Stimulated activated CD4-positive, alpha-beta T cell treated with anti-CD3 and anti-CD28 coated beads, TNF-alpha, amount 100 ng/mL, for 1 hour (primary cell): ENCODE measurements at regions not wholly inside any gene's neighbourhood (a gene's known extent, or its start where the extent isn't known, plus 50 kb on each side); places are given as distances from the start of the nearest gene placed in this dataset.

ENCODE experiments used
- DNase-seq, 3 donors: peaks; one replicate each; pipeline ENCODE4 v3.0.0-alpha.2; 2020; ENCODE audit warnings: low read depth in 3 of 3, low spot score in 1 of 3

GRCh38 chr22:47705350-47705749 lies 942.9 kb downstream of the TBC1D22A start:
- no peak for DNase-seq

- no peak for DNase-seq
Measured at GRCh38 chr22:47698906-47699305, 936.5 kb downstream of the TBC1D22A start.

GRCh38 chr22:47697861-47698260 lies 935.4 kb downstream of the TBC1D22A start:
- no peak for DNase-seq

- DNase-seq = no peak
Measured at GRCh38 chr22:47696776-47697175, 934.3 kb downstream of the TBC1D22A start.

GRCh38 chr22:47695176-47695575 lies 932.7 kb downstream of the TBC1D22A start:
- DNase-seq = no peak

GRCh38 chr22:47694536-47695130 lies 932.2 kb downstream of the TBC1D22A start:
- DNase-seq = no peak

- DNase-seq = no peak
Measured at GRCh38 chr22:47693606-47694005, 931.2 kb downstream of the TBC1D22A start.

GRCh38 chr22:47692811-47693210 lies 930.4 kb downstream of the TBC1D22A start:
- DNase-seq = no peak

GRCh38 chr22:47691152-47691895 lies 928.9 kb downstream of the TBC1D22A start:
- no peak for DNase-seq

- DNase-seq = no peak
Measured at GRCh38 chr22:47690586-47690985, 928.1 kb downstream of the TBC1D22A start.

GRCh38 chr22:47690166-47690565 lies 927.7 kb downstream of the TBC1D22A start:
- no peak for DNase-seq

- DNase-seq = no peak
Measured at GRCh38 chr22:47687776-47688175, 925.3 kb downstream of the TBC1D22A start.

GRCh38 chr22:47687346-47687655 lies 924.9 kb downstream of the TBC1D22A start:
- DNase-seq = no peak

GRCh38 chr22:47686594-47687345 lies 924.3 kb downstream of the TBC1D22A start:
- DNase-seq = no peak

GRCh38 chr22:47681411-47682165 lies 919.1 kb downstream of the TBC1D22A start:
- no peak for DNase-seq

GRCh38 chr22:47678636-47679287 lies 916.3 kb downstream of the TBC1D22A start:
- DNase-seq = no peak

- no peak for DNase-seq
Measured at GRCh38 chr22:47678048-47678447, 915.6 kb downstream of the TBC1D22A start.

- DNase-seq = no peak
Measured at GRCh38 chr22:47676685-47677084, 914.2 kb downstream of the TBC1D22A start.

- DNase-seq = no peak
Measured at GRCh38 chr22:47674600-47674999, 912.1 kb downstream of the TBC1D22A start.

GRCh38 chr22:47673557-47673956 lies 911.1 kb downstream of the TBC1D22A start:
- DNase-seq = no peak

- no peak for DNase-seq
Measured at GRCh38 chr22:47672526-47672925, 910.1 kb downstream of the TBC1D22A start.
